Fibroblast of lung (primary cell): ENCODE measurements at regions not wholly inside any gene's neighbourhood (a gene's known extent, or its start where the extent isn't known, plus 50 kb on each side); places are given as distances from the start of the nearest gene placed in this dataset.
A peak's percentile ranks its signal among the peaks of the same experiment; 100 is the strongest.

ENCODE experiments used
- DNase-seq, 2 donors: peaks; one replicate each; pipeline versions ENCODE4 v3.0.0 to v3.0.0-alpha.2; 2010; ENCODE audit warnings: low read depth in 2 of 2
- H2AFZ ChIP-seq: 2 replicates; pipeline ENCODE4 v1.5.1; 2012; ENCODE audit warnings: low read length, control low read depth, inconsistent platforms
- H3K27ac ChIP-seq: 2 replicates; pipeline ENCODE4 v1.5.1; 2011; ENCODE audit warnings: low read length, control low read depth; ENCODE audit not compliant: insufficient read depth
- H3K27me3 ChIP-seq: 2 replicates; pipeline ENCODE4 v1.5.1; 2011; ENCODE audit warnings: mild to moderate bottlenecking, low read length; ENCODE audit not compliant: control insufficient read depth, insufficient read depth
- H3K36me3 ChIP-seq: 2 replicates; pipeline ENCODE4 v1.5.1; 2011; ENCODE audit warnings: low read length; ENCODE audit not compliant: control insufficient read depth, insufficient read depth
- H3K4me1 ChIP-seq: 2 replicates; pipeline ENCODE4 v1.5.1; 2011; ENCODE audit warnings: low read length; ENCODE audit not compliant: control insufficient read depth, insufficient read depth; ENCODE audit errors: extremely low read depth
- H3K4me2 ChIP-seq: 2 replicates; pipeline ENCODE4 v1.5.1; 2011; ENCODE audit warnings: low read length, control low read depth; ENCODE audit not compliant: insufficient read depth; ENCODE audit errors: extremely low read depth
- H3K4me3 ChIP-seq, 4 experiments: fragments of 200-600 bp in 1 of 4; sonication (generic) in 1 of 4; replicated peaks in 1 of 4; 2 replicates each; pipeline ENCODE4 v1.5.1; 2011 to 2016; ENCODE audit warnings: low read length in 4 of 4, low read depth in 3 of 4, mild to moderate bottlenecking in 3 of 4, control low read depth in 2 of 4, inconsistent platforms in 1 of 4, mixed read lengths in 1 of 4; ENCODE audit not compliant: insufficient read depth in 1 of 4; ENCODE audit errors: control extremely low read depth in 1 of 4
- H3K79me2 ChIP-seq: 2 replicates; pipeline ENCODE4 v1.5.1; 2012; ENCODE audit warnings: mild to moderate bottlenecking, low read length, inconsistent platforms; ENCODE audit not compliant: control insufficient read depth, insufficient read depth
- H3K9ac ChIP-seq: 2 replicates; pipeline ENCODE4 v1.5.1; 2011; ENCODE audit warnings: mild to moderate bottlenecking, low read length, control low read depth; ENCODE audit not compliant: insufficient read depth
- H3K9me3 ChIP-seq: 2 replicates; pipeline ENCODE4 v1.5.1; 2012; ENCODE audit warnings: low read depth, low read length; ENCODE audit not compliant: control insufficient read depth, insufficient read depth
- H4K20me1 ChIP-seq: 2 replicates; pipeline ENCODE4 v1.5.1; 2011; ENCODE audit warnings: low read length; ENCODE audit not compliant: control insufficient read depth, insufficient read depth; ENCODE audit errors: extremely low read depth
- EZH2 ChIP-seq: IDR thresholded peaks from 2 replicates; pipeline ENCODE4 v1.5.1; 2012; ENCODE audit warnings: low read length, control low read depth, mild to moderate bottlenecking; ENCODE audit errors: missing control alignments
- TF ChIP-seq, protein P1 (sequence below), 2 donors: IDR thresholded peaks in 1 of 2; conservative IDR thresholded peaks in 1 of 2; 1 replicate in 1 of 2; 2 replicates in 1 of 2; pipeline ENCODE4 v1.5.1; 2011 to 2012; ENCODE audit warnings: low read length in 2 of 2, control low read depth in 1 of 2, inconsistent platforms in 1 of 2, low read depth in 1 of 2, mild to moderate bottlenecking in 1 of 2

GRCh38 chr2:161095314-161095713, 64.9 kb upstream of the TANK start:
- Histone ChIP-seq H4K20me1 (no peaks in the 10 kb centered on the region), H3K27me3 (no peaks in the 10 kb centered on the region), H3K4me1 (no peaks in the 10 kb centered on the region), H3K36me3 (no peaks in the 10 kb centered on the region), H2AFZ (peak overlapping the region; percentile 7), H3K79me2 (no peaks in the 10 kb centered on the region), H3K4me2 (no peak overlapping the region), H3K27ac (no peak overlapping the region), H3K9ac (no peak overlapping the region), H3K4me3 (no peak overlapping the region), H3K9me3 (no peaks in the 10 kb centered on the region)
- TF ChIP-seq EZH2: no peak
- TF ChIP-seq, protein P1, sequence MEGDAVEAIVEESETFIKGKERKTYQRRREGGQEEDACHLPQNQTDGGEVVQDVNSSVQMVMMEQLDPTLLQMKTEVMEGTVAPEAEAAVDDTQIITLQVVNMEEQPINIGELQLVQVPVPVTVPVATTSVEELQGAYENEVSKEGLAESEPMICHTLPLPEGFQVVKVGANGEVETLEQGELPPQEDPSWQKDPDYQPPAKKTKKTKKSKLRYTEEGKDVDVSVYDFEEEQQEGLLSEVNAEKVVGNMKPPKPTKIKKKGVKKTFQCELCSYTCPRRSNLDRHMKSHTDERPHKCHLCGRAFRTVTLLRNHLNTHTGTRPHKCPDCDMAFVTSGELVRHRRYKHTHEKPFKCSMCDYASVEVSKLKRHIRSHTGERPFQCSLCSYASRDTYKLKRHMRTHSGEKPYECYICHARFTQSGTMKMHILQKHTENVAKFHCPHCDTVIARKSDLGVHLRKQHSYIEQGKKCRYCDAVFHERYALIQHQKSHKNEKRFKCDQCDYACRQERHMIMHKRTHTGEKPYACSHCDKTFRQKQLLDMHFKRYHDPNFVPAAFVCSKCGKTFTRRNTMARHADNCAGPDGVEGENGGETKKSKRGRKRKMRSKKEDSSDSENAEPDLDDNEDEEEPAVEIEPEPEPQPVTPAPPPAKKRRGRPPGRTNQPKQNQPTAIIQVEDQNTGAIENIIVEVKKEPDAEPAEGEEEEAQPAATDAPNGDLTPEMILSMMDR (conservative IDR thresholded peaks at IDR 0.05 in 1 of 2, IDR thresholded peaks at IDR 0.05 in 1 of 2; ENCODE audit: low read depth in 1 of 2, low read length in 2 of 2): no peak
- no peak for DNase-seq

DNA sequence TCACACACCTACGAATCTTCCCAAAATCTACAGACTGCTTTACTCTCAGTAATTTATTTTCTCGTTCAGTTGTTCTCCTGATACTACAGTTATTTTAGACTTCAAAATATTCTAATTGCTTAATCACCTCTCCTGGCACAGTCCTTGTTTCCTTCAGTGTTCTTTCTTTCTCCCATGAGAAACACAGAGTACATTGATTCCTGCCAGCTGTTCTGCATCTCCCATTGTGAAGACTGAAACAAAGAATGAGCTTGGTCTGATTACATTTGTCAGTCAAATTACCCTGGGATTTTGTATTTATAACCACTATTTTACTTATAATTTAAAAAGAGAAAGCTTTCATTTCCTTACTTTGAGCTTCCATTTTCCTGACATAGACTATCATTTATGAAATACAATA, 63.9 kb upstream of the TANK start:
- Histone ChIP-seq H3K9me3 (no peaks in the 10 kb centered on the region), H3K4me3 (no peak overlapping the region), H4K20me1 (no peaks in the 10 kb centered on the region), H3K4me1 (no peaks in the 10 kb centered on the region), H3K36me3 (no peaks in the 10 kb centered on the region), H3K4me2 (no peak overlapping the region), H3K9ac (no peak overlapping the region), H2AFZ (no peak overlapping the region), H3K27me3 (no peaks in the 10 kb centered on the region), H3K79me2 (no peaks in the 10 kb centered on the region), H3K27ac (no peak overlapping the region)
- peak; percentile 23 to 76 for DNase-seq
- TF ChIP-seq, protein P1 (conservative IDR thresholded peaks at IDR 0.05 in 1 of 2, IDR thresholded peaks at IDR 0.05 in 1 of 2; ENCODE audit: low read depth in 1 of 2, low read length in 2 of 2): no peak
- TF ChIP-seq EZH2: no peak

DNA sequence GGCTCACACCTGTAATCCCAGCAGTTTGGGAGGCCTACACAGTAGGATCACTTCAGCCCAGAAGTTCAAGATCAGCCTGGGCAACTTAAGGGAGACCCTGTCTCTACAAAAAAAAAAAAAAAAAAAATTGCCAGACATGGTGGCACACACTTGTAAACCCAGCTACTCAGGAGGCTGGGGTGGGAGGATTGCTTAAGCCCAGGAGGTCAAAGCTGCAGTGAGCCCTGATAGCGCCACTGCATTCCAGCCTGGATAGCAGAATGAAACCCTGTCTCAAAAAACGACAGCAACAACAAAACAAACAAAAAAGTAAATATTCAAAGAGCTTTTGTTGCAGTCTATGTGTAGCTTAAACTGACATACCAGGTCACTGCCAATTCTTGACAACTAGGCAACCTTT, 63.1 kb upstream of the TANK start:
- Histone ChIP-seq H3K9ac (no peak overlapping the region), H3K36me3 (no peaks in the 10 kb centered on the region), H3K9me3 (no peaks in the 10 kb centered on the region), H2AFZ (no peak overlapping the region), H3K27me3 (no peaks in the 10 kb centered on the region), H3K79me2 (no peaks in the 10 kb centered on the region), H3K4me1 (no peaks in the 10 kb centered on the region), H3K4me3 (no peak overlapping the region), H3K4me2 (no peak overlapping the region), H3K27ac (no peak overlapping the region), H4K20me1 (no peaks in the 10 kb centered on the region)
- DNase-seq: no peak
- TF ChIP-seq EZH2: no peak
- TF ChIP-seq, protein P1 (conservative IDR thresholded peaks at IDR 0.05 in 1 of 2, IDR thresholded peaks at IDR 0.05 in 1 of 2; ENCODE audit: low read depth in 1 of 2, low read length in 2 of 2): no peak
